ENCODE measurements at regions not wholly inside any gene's neighbourhood (a gene's known extent, or its start where the extent isn't known, plus 50 kb on each side); places are given as distances from the start of the nearest gene placed in this dataset.

DNA sequence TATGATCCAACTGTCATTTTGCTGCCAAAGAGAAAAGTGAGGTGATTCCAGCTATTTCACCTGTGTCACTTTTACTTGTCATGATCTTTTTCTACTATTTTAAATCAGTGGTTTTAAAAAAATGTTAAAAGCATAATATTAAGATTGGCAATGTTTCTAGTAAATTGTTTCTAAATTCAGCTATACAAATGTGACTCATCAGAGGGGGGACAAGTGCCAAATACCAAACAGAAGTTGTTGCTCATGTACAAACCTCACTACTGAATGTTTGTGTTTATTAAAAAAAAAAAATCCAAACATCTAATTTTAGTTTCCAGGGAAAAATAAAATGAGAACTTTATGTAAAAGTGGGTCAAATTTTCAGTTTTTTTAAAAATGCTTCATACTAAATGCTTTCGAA lies 346.2 kb upstream of the SNX7 start:
- TF ChIP-seq, protein P1, sequence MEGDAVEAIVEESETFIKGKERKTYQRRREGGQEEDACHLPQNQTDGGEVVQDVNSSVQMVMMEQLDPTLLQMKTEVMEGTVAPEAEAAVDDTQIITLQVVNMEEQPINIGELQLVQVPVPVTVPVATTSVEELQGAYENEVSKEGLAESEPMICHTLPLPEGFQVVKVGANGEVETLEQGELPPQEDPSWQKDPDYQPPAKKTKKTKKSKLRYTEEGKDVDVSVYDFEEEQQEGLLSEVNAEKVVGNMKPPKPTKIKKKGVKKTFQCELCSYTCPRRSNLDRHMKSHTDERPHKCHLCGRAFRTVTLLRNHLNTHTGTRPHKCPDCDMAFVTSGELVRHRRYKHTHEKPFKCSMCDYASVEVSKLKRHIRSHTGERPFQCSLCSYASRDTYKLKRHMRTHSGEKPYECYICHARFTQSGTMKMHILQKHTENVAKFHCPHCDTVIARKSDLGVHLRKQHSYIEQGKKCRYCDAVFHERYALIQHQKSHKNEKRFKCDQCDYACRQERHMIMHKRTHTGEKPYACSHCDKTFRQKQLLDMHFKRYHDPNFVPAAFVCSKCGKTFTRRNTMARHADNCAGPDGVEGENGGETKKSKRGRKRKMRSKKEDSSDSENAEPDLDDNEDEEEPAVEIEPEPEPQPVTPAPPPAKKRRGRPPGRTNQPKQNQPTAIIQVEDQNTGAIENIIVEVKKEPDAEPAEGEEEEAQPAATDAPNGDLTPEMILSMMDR (IDR thresholded peaks at IDR 0.05): no peak
- no peak for TF ChIP-seq POLR2A (IDR thresholded peaks at IDR 0.05)
- TF ChIP-seq POLR2AphosphoS5 (IDR thresholded peaks at IDR 0.05): no peak
- TF ChIP-seq EP300 (IDR thresholded peaks at IDR 0.05): no peak
